AG10803 (cell line): ENCODE measurements at regions not wholly inside any gene's neighbourhood (a gene's known extent, or its start where the extent isn't known, plus 50 kb on each side); places are given as distances from the start of the nearest gene placed in this dataset.
"Not testable (repeated sequence)": the region's sequence is repeated elsewhere in the genome, so short reads cannot be mapped to it uniquely, and the experiment has no call there.

Source experiments
- DNase-seq: peaks from one replicate; pipeline ENCODE4 v3.0.0; 2010; ENCODE audit warnings: low read depth
- H3K4me3 ChIP-seq: 2 replicates; pipeline ENCODE4 v1.5.1; 2011; ENCODE audit warnings: mild to moderate bottlenecking, low read length, control low read depth
- TF ChIP-seq, protein P1 (sequence below): conservative IDR thresholded peaks from 2 replicates; pipeline ENCODE4 v1.5.1; 2011; ENCODE audit warnings: mild to moderate bottlenecking, low read length, control low read depth, inconsistent platforms

DNA sequence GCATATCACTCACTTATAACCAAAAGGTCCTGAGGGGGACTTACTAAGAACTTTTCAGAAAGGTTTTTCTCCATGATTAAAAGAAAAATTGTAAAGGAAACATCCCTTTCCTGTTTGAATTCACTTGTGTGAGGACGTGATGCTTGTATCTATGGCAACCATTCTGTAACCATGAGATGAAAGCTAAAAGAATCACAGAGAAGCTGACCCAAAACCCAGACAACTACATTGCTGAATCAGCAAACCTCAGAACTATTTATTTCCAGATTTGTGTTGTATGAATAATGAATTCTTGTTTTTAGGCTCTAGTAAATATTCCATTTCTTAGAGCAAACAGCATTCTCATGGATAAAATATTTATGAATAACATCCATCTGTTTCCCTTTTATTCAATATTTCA is 91.2 kb downstream of the RCHY1 start:
- DNase-seq = no peak
- TF ChIP-seq, protein P1, sequence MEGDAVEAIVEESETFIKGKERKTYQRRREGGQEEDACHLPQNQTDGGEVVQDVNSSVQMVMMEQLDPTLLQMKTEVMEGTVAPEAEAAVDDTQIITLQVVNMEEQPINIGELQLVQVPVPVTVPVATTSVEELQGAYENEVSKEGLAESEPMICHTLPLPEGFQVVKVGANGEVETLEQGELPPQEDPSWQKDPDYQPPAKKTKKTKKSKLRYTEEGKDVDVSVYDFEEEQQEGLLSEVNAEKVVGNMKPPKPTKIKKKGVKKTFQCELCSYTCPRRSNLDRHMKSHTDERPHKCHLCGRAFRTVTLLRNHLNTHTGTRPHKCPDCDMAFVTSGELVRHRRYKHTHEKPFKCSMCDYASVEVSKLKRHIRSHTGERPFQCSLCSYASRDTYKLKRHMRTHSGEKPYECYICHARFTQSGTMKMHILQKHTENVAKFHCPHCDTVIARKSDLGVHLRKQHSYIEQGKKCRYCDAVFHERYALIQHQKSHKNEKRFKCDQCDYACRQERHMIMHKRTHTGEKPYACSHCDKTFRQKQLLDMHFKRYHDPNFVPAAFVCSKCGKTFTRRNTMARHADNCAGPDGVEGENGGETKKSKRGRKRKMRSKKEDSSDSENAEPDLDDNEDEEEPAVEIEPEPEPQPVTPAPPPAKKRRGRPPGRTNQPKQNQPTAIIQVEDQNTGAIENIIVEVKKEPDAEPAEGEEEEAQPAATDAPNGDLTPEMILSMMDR = no peak
- H3K4me3 ChIP-seq = no peak overlapping the region

DNA sequence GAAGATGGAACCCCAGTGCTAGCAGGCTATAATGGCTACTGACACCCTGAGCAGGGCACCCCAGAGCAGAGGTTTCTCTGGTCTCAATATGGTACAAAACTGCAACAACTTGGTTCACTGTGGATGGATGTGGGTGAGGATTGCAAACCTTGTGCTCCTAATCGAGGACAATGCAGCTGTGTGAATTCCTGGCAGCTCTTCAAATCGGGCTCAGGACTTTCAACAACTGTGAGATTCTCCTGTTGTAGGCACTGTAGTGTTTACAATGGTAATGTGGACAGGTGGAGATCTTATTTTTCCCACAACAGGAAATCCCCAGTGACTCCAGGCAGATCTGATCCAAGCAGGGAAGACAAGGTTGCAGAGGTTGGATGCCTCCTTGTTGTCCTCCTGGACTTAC is 101.5 kb downstream of the RCHY1 start:
- no peak overlapping the region for H3K4me3 ChIP-seq
- TF ChIP-seq, protein P1 = no peak
- DNase-seq = no peak

DNA sequence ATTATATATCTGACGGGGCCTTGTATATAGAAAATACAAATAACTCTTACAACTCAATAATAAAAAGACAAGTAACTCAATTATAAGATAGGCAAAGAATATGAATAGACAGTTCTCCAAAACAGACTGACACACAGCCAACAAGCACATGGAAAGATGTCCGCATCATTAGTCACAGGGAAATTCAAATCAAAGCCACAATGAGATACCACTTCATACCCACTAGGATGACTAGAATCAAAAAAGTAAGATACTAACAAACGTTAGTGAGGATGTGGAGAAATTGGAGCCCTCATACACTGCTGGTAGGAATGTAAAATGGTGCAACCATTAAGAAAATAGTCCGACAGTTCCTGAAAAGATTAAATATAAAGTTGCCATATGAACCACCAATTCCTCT is 115.7 kb downstream of the RCHY1 start:
- no peak for DNase-seq
- no peak overlapping the region for H3K4me3 ChIP-seq
- TF ChIP-seq, protein P1 = no peak

DNA sequence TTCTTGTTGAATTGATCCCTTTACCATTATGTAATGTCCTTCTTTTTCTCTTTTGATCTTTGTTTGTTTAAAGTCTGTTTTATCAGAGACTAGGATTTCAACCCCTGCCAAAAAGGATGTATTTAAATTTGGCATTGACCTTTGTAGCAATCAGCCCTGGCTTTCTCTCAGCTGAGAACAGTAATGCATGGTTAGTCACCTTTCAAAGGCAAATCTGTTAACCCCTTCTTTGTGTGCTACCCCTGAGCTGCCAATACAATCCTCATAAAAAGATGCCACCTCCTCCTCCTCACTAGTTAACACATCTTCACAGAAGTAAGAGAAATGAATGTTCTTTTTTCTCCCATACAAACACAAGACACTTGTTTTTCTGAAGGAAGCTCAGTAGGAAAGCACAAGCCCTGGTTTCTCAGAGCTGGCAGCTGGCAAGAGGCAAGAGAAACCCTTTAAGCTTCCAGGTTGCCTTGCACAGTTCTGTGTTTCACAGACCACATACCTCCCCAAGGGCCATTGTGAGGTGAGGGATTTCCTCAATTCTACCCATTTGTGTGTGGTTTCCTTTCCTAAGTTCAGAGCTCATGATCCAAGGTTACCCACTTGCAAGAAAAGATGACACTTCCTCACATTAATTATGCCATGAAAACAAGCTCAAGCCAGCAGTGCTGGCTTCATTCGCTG is 122.6 kb downstream of the RCHY1 start:
- no peak for DNase-seq
- no peak overlapping the region for H3K4me3 ChIP-seq
- TF ChIP-seq, protein P1 = no peak

DNA sequence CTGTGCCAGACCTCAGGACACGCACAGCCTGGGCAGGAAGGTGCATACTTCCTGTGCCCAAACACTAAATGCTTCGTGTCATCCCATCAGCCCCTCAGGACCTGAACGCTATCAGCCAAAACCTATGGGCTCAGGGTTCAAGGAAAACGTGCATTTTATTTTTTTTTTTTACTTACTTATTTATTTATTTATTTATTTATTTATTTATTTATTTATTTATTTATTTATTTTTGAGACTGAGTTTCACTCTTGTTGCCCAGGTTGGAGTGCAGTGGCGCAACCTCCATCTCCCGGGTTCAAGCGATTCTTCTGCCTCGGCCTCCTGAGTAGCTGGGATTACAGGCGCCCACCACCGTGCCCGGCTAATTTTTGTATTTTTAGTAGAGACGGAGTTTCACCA is 127.8 kb downstream of the RCHY1 start:
- DNase-seq, H3K4me3 ChIP-seq: not testable (repeated sequence)

DNA sequence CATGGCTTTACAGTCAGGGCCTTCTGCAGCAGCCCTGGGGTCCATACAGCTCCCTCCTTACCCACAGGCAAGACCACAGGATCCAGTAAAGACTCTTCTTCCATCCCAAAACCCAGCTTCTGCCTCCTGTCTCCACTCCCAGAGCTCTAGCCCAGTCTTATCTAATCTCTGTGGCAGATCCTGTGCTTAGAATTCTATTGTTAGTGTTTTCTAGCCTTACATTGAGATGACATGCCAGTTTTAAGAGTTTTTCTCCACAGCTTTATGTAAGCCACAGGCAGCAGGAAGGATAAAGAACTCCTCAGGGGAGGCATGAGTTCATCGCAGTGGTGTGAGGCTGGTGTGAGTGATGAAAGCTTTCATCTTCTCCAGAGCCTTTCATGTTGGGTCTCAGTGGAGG is 129.1 kb downstream of the RCHY1 start:
- TF ChIP-seq, protein P1 = no peak
- DNase-seq = no peak
- no peak overlapping the region for H3K4me3 ChIP-seq

DNA sequence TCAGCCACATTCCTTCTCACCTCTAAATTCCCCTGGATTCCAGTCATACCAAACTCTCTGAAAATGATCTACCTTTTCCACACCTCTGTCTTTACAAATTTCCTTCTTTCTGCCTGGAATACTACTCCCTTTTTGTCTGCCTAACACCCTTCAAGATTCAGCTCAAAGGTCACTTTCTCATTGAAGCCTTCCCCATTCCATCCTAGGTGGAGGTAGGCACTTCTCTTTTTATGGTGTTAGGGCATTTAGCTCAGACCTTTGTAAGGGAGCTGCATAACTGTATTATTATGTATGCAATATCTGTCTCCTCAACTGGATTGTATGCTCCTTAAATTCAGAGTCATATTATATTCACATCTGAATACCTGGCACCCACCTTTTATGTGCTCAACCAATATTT is 137.7 kb downstream of the RCHY1 start:
- TF ChIP-seq, protein P1 = no peak
- no peak for DNase-seq
- H3K4me3 ChIP-seq = no peak overlapping the region

DNA sequence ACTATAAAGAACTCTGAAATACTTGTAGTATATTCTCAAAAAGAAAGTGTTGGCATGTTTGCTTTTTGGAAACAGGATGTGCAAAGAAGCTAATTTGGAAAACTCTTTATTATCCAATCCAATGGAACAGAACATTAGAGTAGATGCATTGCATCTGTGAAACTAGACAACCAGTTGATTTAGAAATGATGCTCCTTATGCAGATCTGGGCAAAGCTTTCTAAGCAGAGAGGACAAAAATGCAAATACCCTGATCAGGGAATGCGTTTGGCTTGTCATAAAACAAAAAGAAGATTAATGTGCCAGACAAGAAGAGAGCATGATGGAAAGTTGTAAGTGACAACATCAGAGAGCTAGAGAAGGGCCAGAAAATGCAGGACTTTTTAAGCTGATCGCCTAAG is 142.3 kb downstream of the RCHY1 start:
- H3K4me3 ChIP-seq = no peak overlapping the region
- TF ChIP-seq, protein P1 = no peak
- DNase-seq = no peak
